ENCODE measurements at regions not wholly inside any gene's neighbourhood (a gene's known extent, or its start where the extent isn't known, plus 50 kb on each side); places are given as distances from the start of the nearest gene placed in this dataset.

DNA sequence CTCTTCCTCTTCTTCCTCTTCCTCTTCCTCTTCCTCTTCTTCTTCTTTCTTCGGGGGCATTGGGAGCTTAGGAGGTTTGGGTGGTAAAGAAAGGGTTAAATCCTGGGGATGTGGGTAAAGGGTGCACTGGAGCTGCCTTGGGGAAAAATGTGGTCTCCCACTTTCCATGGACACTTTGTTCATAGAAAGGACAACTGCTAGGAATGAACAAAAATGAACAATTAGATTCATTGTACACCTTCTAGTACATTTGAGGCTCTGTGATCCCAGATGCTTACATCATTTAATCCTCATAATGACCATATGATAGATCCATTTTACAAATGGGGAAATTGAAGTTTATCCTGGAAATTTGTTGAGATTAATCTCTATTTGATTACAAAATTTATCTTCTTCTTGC is 699.7 kb downstream of the TUSC7 start:
- intact Hi-C loops (cut with micrococcal nuclease; ENCODE audit: unreplicated experiment): no loop called here
- no TSS peak for BruUV-seq (replicated peaks)
- CTCF ChIA-PET: no interaction called here

DNA sequence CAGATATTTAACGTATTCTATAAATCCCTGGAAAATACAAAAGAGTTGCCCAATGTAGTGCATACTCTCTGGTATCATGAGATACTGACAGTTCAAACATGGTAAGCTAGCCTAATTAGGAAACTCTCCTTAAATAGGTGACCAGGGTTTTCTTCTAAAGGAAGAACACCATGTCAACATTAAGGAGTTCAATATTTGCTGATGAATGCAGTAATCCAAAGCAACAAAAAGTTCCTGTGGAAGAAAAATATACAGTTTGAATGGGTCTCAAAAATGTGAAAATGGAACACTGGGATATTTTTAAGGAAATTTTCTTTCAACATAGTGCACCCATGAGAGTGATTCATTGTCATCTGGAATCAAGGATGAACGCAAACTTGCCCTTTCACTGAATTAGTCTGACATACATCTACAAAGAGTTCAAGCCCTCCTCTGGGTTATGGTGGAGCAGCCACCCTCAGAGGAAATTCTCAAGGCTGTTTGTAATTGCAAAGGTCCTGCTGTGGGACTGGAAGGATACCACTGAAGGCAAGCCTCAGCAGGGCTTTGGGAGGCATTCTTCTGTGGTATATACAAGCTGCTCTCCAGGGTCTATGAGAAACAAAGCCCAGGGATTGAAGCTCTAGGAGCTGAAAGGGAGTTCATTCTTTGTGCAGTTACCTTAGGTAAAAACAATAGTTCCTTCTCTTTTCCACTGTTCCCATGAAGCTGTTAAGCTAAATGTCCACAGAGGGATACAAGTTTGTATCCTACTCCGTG is 700.3 kb downstream of the TUSC7 start:
- BruUV-seq (replicated peaks): no TSS peak
- Histone ChIP-seq H3K36me3 (ENCODE audit: low read depth) (no peaks in the 10 kb centered on the region), H3K27ac (no peak overlapping the region), H3K9me3 (ENCODE audit: insufficient read depth, low read depth) (no peaks in the 10 kb centered on the region), H3K4me1 (replicated peaks; ENCODE audit: insufficient read depth) (no peaks in the 10 kb centered on the region), H4K20me1 (ENCODE audit: insufficient read depth) (no peaks in the 10 kb centered on the region), H3K9me2 (ENCODE audit: insufficient read depth) (no peaks in the 10 kb centered on the region), H3K27me3 (ENCODE audit: insufficient read depth, low read depth) (no peaks in the 10 kb centered on the region), H2AFZ (no peak overlapping the region), H3K4me2 (no peak overlapping the region), H3K4me3 (no peak overlapping the region), H3K79me2 (ENCODE audit: low read depth) (no peaks in the 10 kb centered on the region), H3F3A (ENCODE audit: insufficient read depth, low read depth) (no peaks in the 10 kb centered on the region)
- no peak for DNase-seq
- TF ChIP-seq, protein P1, sequence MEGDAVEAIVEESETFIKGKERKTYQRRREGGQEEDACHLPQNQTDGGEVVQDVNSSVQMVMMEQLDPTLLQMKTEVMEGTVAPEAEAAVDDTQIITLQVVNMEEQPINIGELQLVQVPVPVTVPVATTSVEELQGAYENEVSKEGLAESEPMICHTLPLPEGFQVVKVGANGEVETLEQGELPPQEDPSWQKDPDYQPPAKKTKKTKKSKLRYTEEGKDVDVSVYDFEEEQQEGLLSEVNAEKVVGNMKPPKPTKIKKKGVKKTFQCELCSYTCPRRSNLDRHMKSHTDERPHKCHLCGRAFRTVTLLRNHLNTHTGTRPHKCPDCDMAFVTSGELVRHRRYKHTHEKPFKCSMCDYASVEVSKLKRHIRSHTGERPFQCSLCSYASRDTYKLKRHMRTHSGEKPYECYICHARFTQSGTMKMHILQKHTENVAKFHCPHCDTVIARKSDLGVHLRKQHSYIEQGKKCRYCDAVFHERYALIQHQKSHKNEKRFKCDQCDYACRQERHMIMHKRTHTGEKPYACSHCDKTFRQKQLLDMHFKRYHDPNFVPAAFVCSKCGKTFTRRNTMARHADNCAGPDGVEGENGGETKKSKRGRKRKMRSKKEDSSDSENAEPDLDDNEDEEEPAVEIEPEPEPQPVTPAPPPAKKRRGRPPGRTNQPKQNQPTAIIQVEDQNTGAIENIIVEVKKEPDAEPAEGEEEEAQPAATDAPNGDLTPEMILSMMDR (conservative IDR thresholded peaks at IDR 0.05): no peak
- no peak for TF ChIP-seq EZH2 (IDR thresholded peaks at IDR 0.05; ENCODE audit: low read depth)
- ChIA-PET CTCF (no interaction called here), POLR2A (ENCODE audit: unreplicated experiment) (no interaction called here)
- intact Hi-C loops (cut with micrococcal nuclease; ENCODE audit: unreplicated experiment): no loop called here

More for the DNA sequence above, 699.7 kb downstream of the TUSC7 start:
- H3K27me3 ChIP-seq (ENCODE audit: insufficient read depth, low read depth): no peaks in the 10 kb centered on the region
- H3K9me3 ChIP-seq (ENCODE audit: insufficient read depth, low read depth): no peaks in the 10 kb centered on the region
- H3K36me3 ChIP-seq (ENCODE audit: low read depth): no peaks in the 10 kb centered on the region
- TF ChIP-seq EZH2 (IDR thresholded peaks at IDR 0.05; ENCODE audit: low read depth): no peak
- TF ChIP-seq, protein P1 (conservative IDR thresholded peaks at IDR 0.05): no peak
- H3K79me2 ChIP-seq (ENCODE audit: low read depth): no peaks in the 10 kb centered on the region
- no peaks in the 10 kb centered on the region for H4K20me1 ChIP-seq (ENCODE audit: insufficient read depth)
- H3K4me1 ChIP-seq (replicated peaks; ENCODE audit: insufficient read depth): no peaks in the 10 kb centered on the region
- H2AFZ ChIP-seq: no peak overlapping the region
- no peak overlapping the region for H3K4me2 ChIP-seq
- no peaks in the 10 kb centered on the region for H3F3A ChIP-seq (ENCODE audit: insufficient read depth, low read depth)
- DNase-seq: no peak
- H3K9me2 ChIP-seq (ENCODE audit: insufficient read depth): no peaks in the 10 kb centered on the region
- H3K4me3 ChIP-seq: no peak overlapping the region
- no peak overlapping the region for H3K27ac ChIP-seq
- POLR2A ChIA-PET (ENCODE audit: unreplicated experiment): no interaction called here

DNA sequence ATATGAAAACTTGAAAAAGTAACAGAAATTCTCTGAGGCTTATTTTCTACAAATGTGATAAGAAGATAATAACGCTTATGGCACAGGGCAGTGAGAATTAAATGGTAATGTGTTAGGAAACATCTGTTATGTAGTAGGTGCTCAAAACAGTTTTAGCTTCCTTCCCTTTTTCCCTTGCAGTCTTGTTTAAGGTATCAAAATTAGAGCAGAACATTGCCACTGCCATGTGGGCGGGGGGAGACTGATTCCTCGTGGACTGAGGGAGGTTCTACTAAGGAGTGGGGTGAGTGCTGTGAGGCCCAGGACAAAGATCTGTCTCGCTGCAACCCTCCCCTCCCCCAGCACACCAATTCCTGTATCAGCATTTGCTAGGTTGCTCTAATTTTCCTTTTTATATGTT is 702.4 kb downstream of the TUSC7 start:
- CTCF ChIA-PET: no interaction called here
- no peaks in the 10 kb centered on the region for H3K36me3 ChIP-seq (ENCODE audit: low read depth)
- POLR2A ChIA-PET (ENCODE audit: unreplicated experiment): no interaction called here
- no TSS peak for BruUV-seq (replicated peaks)
- no peak overlapping the region for H2AFZ ChIP-seq
- TF ChIP-seq EZH2 (IDR thresholded peaks at IDR 0.05; ENCODE audit: low read depth): no peak
- TF ChIP-seq, protein P1 (conservative IDR thresholded peaks at IDR 0.05): no peak
- H3F3A ChIP-seq (ENCODE audit: insufficient read depth, low read depth): no peaks in the 10 kb centered on the region
- H3K4me1 ChIP-seq (replicated peaks; ENCODE audit: insufficient read depth): no peaks in the 10 kb centered on the region
- H3K27ac ChIP-seq: no peak overlapping the region
- H3K9me2 ChIP-seq (ENCODE audit: insufficient read depth): no peaks in the 10 kb centered on the region
- no peak overlapping the region for H3K4me2 ChIP-seq
- no peaks in the 10 kb centered on the region for H4K20me1 ChIP-seq (ENCODE audit: insufficient read depth)
- H3K9me3 ChIP-seq (ENCODE audit: insufficient read depth, low read depth): no peaks in the 10 kb centered on the region
- no peak overlapping the region for H3K4me3 ChIP-seq
- no peaks in the 10 kb centered on the region for H3K27me3 ChIP-seq (ENCODE audit: insufficient read depth, low read depth)
- DNase-seq: no peak
- intact Hi-C loops (cut with micrococcal nuclease; ENCODE audit: unreplicated experiment): no loop called here
- H3K79me2 ChIP-seq (ENCODE audit: low read depth): no peaks in the 10 kb centered on the region

All from PC-9 (cell line).